Tibial artery (tissue), 4 donors: ENCODE measurements at regions not wholly inside any gene's neighbourhood (a gene's known extent, or its start where the extent isn't known, plus 50 kb on each side); places are given as distances from the start of the nearest gene placed in this dataset.

Source experiments
- DNase-seq, 2 donors: peaks; one replicate each; pipeline ENCODE4 v3.0.0-alpha.2; 2019
- H3K27ac ChIP-seq, 2 donors: fragments of 200-600 bp; sonication (generic) in 1 of 2; 1 replicate in 1 of 2; 2 replicates in 1 of 2; pipeline ENCODE4 v1.5.1; 2018 to 2019; ENCODE audit warnings: mild to moderate bottlenecking in 1 of 2
- H3K27me3 ChIP-seq, 2 donors: fragments of 200-600 bp; sonication (generic) in 1 of 2; one replicate each; pipeline versions ENCODE4 v1.5.1 to v1.6.0; 2016 to 2019
- H3K36me3 ChIP-seq, 3 donors: fragments of 200-600 bp; sonication (generic) in 2 of 3; one replicate each; pipeline ENCODE4 v1.5.1; 2016 to 2019; ENCODE audit warnings: mild to moderate bottlenecking in 2 of 3
- H3K4me1 ChIP-seq, 4 donors: fragments of 200-600 bp; sonication (generic) in 2 of 4; 1 replicate in 3 of 4; 2 replicates in 1 of 4; pipeline ENCODE4 v1.5.1; 2016 to 2019
- H3K4me3 ChIP-seq, 2 donors: fragments of 200-600 bp; sonication (generic) in 1 of 2; 1 replicate in 1 of 2; 2 replicates in 1 of 2; pipeline ENCODE4 v1.5.1; 2018 to 2019; ENCODE audit warnings: mild to moderate bottlenecking in 2 of 2
- H3K9me3 ChIP-seq, 3 donors: fragments of 200-600 bp; sonication (generic) in 1 of 3; one replicate each; pipeline ENCODE4 v1.5.1; 2016 to 2019
- intact Hi-C: fragments of 100-400 bp; cut with DNase I; formaldehyde crosslinking; loops from one replicate; pipeline ENCODE4 v1.15.0; 2023; ENCODE audit warnings: low total_unique reads
- TF ChIP-seq, protein P1 (sequence below), 2 experiments: fragments of 200-600 bp in 1 of 2; fragments of 450-650 bp in 1 of 2; IDR thresholded peaks; one replicate each; pipeline ENCODE4 v1.5.1; 2017 to 2019; ENCODE audit warnings: antibody characterized with exemption in 2 of 2, mild to moderate bottlenecking in 1 of 2, moderate library complexity in 1 of 2

DNA sequence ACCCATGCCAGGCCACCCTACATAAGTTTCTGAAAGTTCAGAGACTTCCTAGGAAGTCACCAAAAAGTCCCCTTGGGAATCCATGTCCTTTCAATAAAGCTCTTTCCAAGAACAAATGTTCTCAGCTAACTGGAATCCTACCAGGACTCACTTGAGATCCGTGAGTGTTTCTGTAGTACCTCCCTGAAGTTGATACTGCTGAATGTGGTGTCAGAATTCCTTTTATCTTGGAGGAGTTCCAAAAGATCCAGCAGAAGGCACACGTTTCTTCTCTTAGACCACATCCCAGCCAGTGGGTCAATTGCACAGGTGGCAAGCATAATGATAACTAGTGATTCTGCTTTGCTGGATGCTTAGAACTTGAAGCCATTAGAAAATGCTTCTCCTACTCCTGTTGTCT, 689.7 kb upstream of the IGFBP3 start:
- Histone ChIP-seq H3K4me1 (peaks cover 0 to 29% (median 17%) of the 10 kb centered on the region in 4 donors), H3K9me3 (no peaks in the 10 kb centered on the region), H3K27ac (no peak overlapping the region), H3K36me3 (no peaks in the 10 kb centered on the region), H3K27me3 (no peaks in the 10 kb centered on the region), H3K4me3 (no peak overlapping the region)
- DNase-seq, result no peak
- intact Hi-C loops, result no loop called here
- TF ChIP-seq, protein P1, sequence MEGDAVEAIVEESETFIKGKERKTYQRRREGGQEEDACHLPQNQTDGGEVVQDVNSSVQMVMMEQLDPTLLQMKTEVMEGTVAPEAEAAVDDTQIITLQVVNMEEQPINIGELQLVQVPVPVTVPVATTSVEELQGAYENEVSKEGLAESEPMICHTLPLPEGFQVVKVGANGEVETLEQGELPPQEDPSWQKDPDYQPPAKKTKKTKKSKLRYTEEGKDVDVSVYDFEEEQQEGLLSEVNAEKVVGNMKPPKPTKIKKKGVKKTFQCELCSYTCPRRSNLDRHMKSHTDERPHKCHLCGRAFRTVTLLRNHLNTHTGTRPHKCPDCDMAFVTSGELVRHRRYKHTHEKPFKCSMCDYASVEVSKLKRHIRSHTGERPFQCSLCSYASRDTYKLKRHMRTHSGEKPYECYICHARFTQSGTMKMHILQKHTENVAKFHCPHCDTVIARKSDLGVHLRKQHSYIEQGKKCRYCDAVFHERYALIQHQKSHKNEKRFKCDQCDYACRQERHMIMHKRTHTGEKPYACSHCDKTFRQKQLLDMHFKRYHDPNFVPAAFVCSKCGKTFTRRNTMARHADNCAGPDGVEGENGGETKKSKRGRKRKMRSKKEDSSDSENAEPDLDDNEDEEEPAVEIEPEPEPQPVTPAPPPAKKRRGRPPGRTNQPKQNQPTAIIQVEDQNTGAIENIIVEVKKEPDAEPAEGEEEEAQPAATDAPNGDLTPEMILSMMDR (IDR thresholded peaks at IDR 0.05), result no peak

DNA sequence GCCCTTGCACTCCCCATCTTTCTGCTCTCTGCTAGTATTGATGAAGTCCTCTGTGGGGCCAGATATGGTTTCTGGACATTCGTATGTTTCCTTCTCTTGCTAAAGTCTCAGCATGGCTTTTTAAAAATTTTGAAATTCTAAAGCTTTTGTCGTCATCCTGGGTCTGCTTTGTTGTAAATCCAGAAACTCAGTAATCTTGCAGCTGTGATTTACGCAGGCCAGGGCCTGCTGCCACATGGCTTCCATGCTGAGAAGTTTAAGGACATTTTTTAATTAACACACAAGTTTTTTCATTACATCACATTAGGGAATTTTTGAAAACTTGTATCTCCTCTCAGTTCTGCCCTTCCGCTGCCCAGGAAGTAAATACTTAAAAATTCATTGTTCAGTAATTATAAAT, 686.1 kb upstream of the IGFBP3 start:
- H3K9me3 ChIP-seq, result no peaks in the 10 kb centered on the region
- intact Hi-C loops, result no loop called here
- H3K4me3 ChIP-seq, result no peak overlapping the region
- DNase-seq, result no peak
- TF ChIP-seq, protein P1 (IDR thresholded peaks at IDR 0.05), result no peak
- no peaks in the 10 kb centered on the region for H3K36me3 ChIP-seq
- H3K4me1 ChIP-seq, result peaks cover 0 to 55% (median 32%) of the 10 kb centered on the region in 4 donors
- H3K27ac ChIP-seq, result no peak overlapping the region
- no peaks in the 10 kb centered on the region for H3K27me3 ChIP-seq

DNA sequence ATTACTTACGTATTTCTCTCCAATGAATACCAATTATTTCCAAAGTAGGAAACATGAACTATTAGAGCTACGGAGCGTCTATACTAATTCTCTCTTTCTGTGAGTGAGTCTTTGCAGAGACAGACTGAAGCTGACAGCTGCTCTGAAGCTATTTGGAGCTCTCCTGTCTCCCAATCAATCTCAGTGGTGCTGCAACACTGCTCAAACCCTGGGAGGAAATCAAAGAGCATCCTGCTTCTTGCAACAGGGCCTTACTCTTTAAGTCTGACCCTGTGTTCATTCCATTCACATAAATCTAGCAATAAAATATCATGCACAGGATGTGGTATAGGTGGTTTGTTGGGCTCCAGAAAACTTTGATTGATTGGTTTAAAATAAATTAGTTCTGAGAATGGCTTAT, 685.7 kb upstream of the IGFBP3 start:
- intact Hi-C loops, result no loop called here
- DNase-seq, result no peak
- H3K4me1 ChIP-seq, result peaks cover 0 to 53% (median 30%) of the 10 kb centered on the region in 4 donors

DNA sequence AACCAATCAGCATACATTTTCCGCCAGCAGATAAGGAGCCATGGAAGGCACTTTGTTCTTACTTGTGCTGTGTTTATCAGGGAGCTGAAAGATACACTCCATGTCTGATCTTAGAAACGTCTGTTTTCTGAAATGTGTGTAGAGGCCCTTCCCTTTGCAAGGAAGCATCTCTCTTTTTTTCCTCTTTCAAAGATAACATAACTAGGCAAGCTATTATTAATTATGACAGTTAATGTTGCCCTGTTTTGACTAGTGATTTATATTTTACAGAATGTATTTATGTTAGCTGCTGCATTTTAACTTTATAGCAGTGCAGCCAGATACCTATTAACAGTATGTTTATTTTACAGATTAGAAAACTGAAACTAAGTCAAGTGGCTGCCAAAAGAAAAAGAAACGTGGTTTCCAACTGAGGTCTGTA, 683.2 kb upstream of the IGFBP3 start:
- intact Hi-C loops, result loop anchor here (5.0 kb wide), 1 partner anchor 148 kb away; no protein-coding TSS in a partner anchor
- no peaks in the 10 kb centered on the region for H3K36me3 ChIP-seq
- H3K27ac ChIP-seq, result peak overlapping the region; percentile 70 to 86
- no peak overlapping the region for H3K4me3 ChIP-seq
- peaks cover 0 to 33% (median 15%) of the 10 kb centered on the region in 4 donors for H3K4me1 ChIP-seq
- H3K27me3 ChIP-seq, result no peaks in the 10 kb centered on the region
- no peaks in the 10 kb centered on the region for H3K9me3 ChIP-seq
- DNase-seq, result no peak
- TF ChIP-seq, protein P1 (IDR thresholded peaks at IDR 0.05), result no peak

More for the DNA sequence above, 685.7 kb upstream of the IGFBP3 start:
- Histone ChIP-seq H3K4me3 (no peak overlapping the region), H3K27me3 (no peaks in the 10 kb centered on the region), H3K9me3 (no peaks in the 10 kb centered on the region), H3K36me3 (no peaks in the 10 kb centered on the region), H3K27ac (no peak overlapping the region)
- TF ChIP-seq, protein P1 (IDR thresholded peaks at IDR 0.05), result no peak

DNA sequence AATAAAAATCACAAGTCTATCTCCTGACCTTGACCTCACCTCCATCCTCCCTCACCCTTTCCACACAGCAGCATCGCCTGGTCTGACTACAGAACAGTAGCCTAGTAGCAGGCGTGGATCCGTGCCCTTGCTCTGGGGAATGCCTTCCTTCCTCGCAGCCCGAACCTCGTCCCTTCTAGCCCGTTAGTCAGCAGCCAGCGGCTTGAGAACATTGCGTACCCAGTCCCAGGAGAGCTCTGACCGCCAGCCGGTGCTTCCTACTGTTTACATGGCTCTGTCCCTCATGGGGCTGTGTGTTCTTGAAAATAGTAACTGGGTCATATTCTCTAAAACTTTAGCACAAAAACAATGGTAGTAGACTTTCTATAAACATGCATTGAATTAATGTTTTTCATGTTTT, 682.7 kb upstream of the IGFBP3 start:
- intact Hi-C loops, result loop anchor here (5.0 kb wide), 1 partner anchor 149 kb away; no protein-coding TSS in a partner anchor
- H3K27ac ChIP-seq, result peak overlapping the region; percentile 70 to 86

More for the DNA sequence above, 682.7 kb upstream of the IGFBP3 start:
- no peaks in the 10 kb centered on the region for H3K36me3 ChIP-seq
- no peak overlapping the region for H3K4me3 ChIP-seq
- DNase-seq, result peak; percentile 98
- H3K4me1 ChIP-seq, result peaks cover 0 to 33% (median 15%) of the 10 kb centered on the region in 4 donors
- TF ChIP-seq, protein P1 (IDR thresholded peaks at IDR 0.05), result no peak
- H3K27me3 ChIP-seq, result no peaks in the 10 kb centered on the region
- H3K9me3 ChIP-seq, result no peaks in the 10 kb centered on the region
